ENCODE measurements at regions not wholly inside any gene's neighbourhood (a gene's known extent, or its start where the extent isn't known, plus 50 kb on each side); places are given as distances from the start of the nearest gene placed in this dataset.
A peak's percentile ranks its signal among the peaks of the same experiment; 100 is the strongest.
"Not testable (repeated sequence)": the region's sequence is repeated elsewhere in the genome, so short reads cannot be mapped to it uniquely, and the experiment has no call there.

GRCh38 chr10:91745090-91745831, 53.0 kb upstream of the TNKS2 start:
- peak in 3 of 8 experiments; percentile 21 to 67 (median 65) for ATAC-seq (replicated peaks in 6 of 8)
- Histone ChIP-seq H3K27ac (no peak overlapping the region), H3K4me1 (replicated peaks in 1 of 2) (no peaks in the 10 kb centered on the region), H3K4me3 (no peak overlapping the region)
- in situ Hi-C loops (cut with MboI; ENCODE audit: low pct_unique_long_range_greater_than_20kb in 2 of 9, low sequenced_read_pairs in 9 of 9, unreplicated experiment in 9 of 9) = no loop called here
- 10 to 95% (median 56%) methylated on average over 2 to 13 of the region's 15 CpGs for WGBS, 10 experiments

GRCh38 chr10:91743465-91743864, 54.8 kb upstream of the TNKS2 start:
- H3K4me1 ChIP-seq (replicated peaks in 1 of 2) = no peaks in the 10 kb centered on the region
- in situ Hi-C loops (cut with MboI; ENCODE audit: low pct_unique_long_range_greater_than_20kb in 2 of 9, low sequenced_read_pairs in 9 of 9, unreplicated experiment in 9 of 9) = no loop called here
- ATAC-seq (replicated peaks in 6 of 8) = no peak
- H3K4me3 ChIP-seq = no peak overlapping the region
- H3K27ac ChIP-seq = no peak overlapping the region
- WGBS, 10 experiments = 0 to 100% (median 73%) methylated on average over 1 of the region's 1 CpG

DNA sequence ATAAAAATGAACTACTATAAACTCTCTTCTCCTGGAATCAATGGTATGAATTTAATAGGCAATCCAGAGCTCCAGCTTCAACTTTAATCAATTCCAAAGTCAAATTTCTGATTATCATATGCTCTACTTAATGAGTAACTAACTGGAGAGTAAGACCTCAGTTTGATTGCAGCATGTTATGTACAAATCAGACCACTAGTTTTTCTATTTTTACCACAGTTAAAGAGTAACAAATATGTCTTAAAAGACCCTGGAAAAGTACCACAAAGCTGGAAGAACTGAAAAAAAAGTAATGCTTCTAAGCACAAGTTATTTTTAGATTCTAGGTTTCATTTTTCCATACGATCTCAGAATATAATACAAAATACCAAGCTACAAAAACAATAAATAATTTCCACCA, 56.0 kb upstream of the TNKS2 start:
- no peak overlapping the region for H3K4me3 ChIP-seq
- H3K4me1 ChIP-seq (replicated peaks in 1 of 2) = no peaks in the 10 kb centered on the region
- 0 to 40% (median 14%) methylated on average over 1 of the region's 1 CpG; no CpG with 5 or more reads in 2 of the 10 experiments for WGBS, 10 experiments
- no peak overlapping the region for H3K27ac ChIP-seq
- in situ Hi-C loops (cut with MboI; ENCODE audit: low pct_unique_long_range_greater_than_20kb in 2 of 9, low sequenced_read_pairs in 9 of 9, unreplicated experiment in 9 of 9) = no loop called here
- ATAC-seq (replicated peaks in 6 of 8) = no peak

GRCh38 chr10:91741356-91741755, 56.9 kb upstream of the TNKS2 start:
- in situ Hi-C loops (cut with MboI; ENCODE audit: low pct_unique_long_range_greater_than_20kb in 2 of 9, low sequenced_read_pairs in 9 of 9, unreplicated experiment in 9 of 9) = no loop called here
- WGBS, 10 experiments = 14 to 100% (median 80%) methylated on average over 1 of the region's 1 CpG; no CpG with 5 or more reads in 3 of the 10 experiments

DNA sequence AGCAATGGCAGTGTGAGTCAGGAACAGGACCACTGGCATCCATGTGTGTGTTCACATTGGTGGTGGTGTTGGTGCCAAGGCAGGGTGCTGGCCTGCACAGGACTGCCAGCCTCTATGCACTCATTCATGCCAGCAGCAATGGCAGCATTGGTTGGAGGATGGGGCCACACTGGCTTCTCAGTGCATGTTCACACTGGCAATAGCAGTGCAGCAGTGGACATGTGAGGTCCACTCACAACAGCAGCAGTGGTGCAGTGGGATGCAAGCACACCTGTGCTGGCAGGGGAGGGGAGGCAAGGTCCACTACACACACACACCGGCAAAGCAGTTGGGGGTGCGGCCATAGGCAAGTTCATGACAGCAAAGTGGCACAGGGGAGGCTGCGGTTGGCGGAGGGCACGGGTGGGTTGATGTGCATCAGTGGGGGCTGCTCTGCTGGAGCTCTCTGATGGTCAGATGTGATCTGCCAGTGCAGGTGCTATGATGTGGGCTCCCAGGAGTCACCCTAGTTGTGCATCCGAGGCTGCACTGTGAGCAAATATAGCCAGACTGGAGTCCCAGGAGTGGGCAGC, 57.8 kb upstream of the TNKS2 start:
- WGBS, 10 experiments = 80% methylated on average over 2 of the region's 6 CpGs; no CpG with 5 or more reads in 9 of the 10 experiments
- ATAC-seq (replicated peaks in 6 of 8) = no peak

More at GRCh38 chr10:91741356-91741755, 56.9 kb upstream of the TNKS2 start:
- no peak overlapping the region for H3K27ac ChIP-seq
- ATAC-seq (replicated peaks in 6 of 8) = no peak
- no peak overlapping the region for H3K4me3 ChIP-seq
- H3K4me1 ChIP-seq (replicated peaks in 1 of 2) = no peaks in the 10 kb centered on the region

GRCh38 chr10:91732265-91732664, 66.0 kb upstream of the TNKS2 start:
- 33 to 90% (median 36%) methylated on average over 1 to 2 of the region's 3 CpGs; no CpG with 5 or more reads in 7 of the 10 experiments for WGBS, 10 experiments
- ATAC-seq (replicated peaks in 6 of 8); in situ Hi-C loops (cut with MboI; ENCODE audit: low pct_unique_long_range_greater_than_20kb in 2 of 9, low sequenced_read_pairs in 9 of 9, unreplicated experiment in 9 of 9); H3K4me1 ChIP-seq (replicated peaks in 1 of 2); H3K27ac ChIP-seq; H3K4me3 ChIP-seq: not testable (repeated sequence)

More for the DNA sequence above, 57.8 kb upstream of the TNKS2 start:
- Histone ChIP-seq H3K4me3 (no peak overlapping the region), H3K27ac (no peak overlapping the region), H3K4me1 (replicated peaks in 1 of 2) (no peaks in the 10 kb centered on the region)
- in situ Hi-C loops (cut with MboI; ENCODE audit: low pct_unique_long_range_greater_than_20kb in 2 of 9, low sequenced_read_pairs in 9 of 9, unreplicated experiment in 9 of 9) = no loop called here

- in situ Hi-C loops (cut with MboI; ENCODE audit: low pct_unique_long_range_greater_than_20kb in 2 of 9, low sequenced_read_pairs in 9 of 9, unreplicated experiment in 9 of 9); ATAC-seq (replicated peaks in 6 of 8); H3K4me1 ChIP-seq (replicated peaks in 1 of 2); H3K4me3 ChIP-seq; H3K27ac ChIP-seq: not testable (repeated sequence)
These were observed 68.9 kb upstream of the TNKS2 start for GRCh38 chr10:91729339-91729738.

GRCh38 chr10:91726355-91726754, 71.9 kb upstream of the TNKS2 start:
- no peaks in the 10 kb centered on the region for H3K4me1 ChIP-seq (replicated peaks in 1 of 2)
- ATAC-seq (replicated peaks in 6 of 8) = no peak
- in situ Hi-C loops (cut with MboI; ENCODE audit: low pct_unique_long_range_greater_than_20kb in 2 of 9, low sequenced_read_pairs in 9 of 9, unreplicated experiment in 9 of 9) = no loop called here
- WGBS, 10 experiments = 30 to 100% (median 84%) methylated on average over 1 to 2 of the region's 2 CpGs; no CpG with 5 or more reads in 2 of the 10 experiments
- H3K4me3 ChIP-seq = no peak overlapping the region
- H3K27ac ChIP-seq = no peak overlapping the region

DNA sequence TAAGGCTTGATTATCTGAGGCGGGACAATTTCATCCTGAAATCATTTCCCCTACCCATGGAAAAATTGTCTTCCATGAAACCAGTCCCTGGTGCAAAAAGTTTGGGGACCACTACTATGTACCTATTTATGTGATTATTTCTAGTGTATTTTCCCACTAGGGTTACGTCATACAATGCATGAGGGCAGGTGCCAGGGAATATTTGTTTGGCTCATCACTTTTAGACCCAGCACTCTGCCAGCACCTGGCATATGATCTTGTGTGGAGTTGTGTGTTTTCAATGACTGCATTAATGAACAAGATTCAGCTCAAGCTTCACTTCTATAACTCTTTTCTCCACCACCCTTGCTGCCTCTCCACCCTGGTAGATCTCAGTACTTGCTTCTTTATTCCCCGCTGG, 73.3 kb upstream of the TNKS2 start:
- in situ Hi-C loops (cut with MboI; ENCODE audit: low pct_unique_long_range_greater_than_20kb in 2 of 9, low sequenced_read_pairs in 9 of 9, unreplicated experiment in 9 of 9) = no loop called here
- Histone ChIP-seq H3K4me3 (no peak overlapping the region), H3K4me1 (replicated peaks in 1 of 2) (no peaks in the 10 kb centered on the region), H3K27ac (no peak overlapping the region)
- no peak for ATAC-seq (replicated peaks in 6 of 8)
- WGBS, 10 experiments = 42 to 100% (median 90%) methylated on average over 1 to 2 of the region's 3 CpGs

- no peak for ATAC-seq (replicated peaks in 6 of 8)
These were observed 80.7 kb upstream of the PPP1R3C start for GRCh38 chr10:91713461-91714072.

DNA sequence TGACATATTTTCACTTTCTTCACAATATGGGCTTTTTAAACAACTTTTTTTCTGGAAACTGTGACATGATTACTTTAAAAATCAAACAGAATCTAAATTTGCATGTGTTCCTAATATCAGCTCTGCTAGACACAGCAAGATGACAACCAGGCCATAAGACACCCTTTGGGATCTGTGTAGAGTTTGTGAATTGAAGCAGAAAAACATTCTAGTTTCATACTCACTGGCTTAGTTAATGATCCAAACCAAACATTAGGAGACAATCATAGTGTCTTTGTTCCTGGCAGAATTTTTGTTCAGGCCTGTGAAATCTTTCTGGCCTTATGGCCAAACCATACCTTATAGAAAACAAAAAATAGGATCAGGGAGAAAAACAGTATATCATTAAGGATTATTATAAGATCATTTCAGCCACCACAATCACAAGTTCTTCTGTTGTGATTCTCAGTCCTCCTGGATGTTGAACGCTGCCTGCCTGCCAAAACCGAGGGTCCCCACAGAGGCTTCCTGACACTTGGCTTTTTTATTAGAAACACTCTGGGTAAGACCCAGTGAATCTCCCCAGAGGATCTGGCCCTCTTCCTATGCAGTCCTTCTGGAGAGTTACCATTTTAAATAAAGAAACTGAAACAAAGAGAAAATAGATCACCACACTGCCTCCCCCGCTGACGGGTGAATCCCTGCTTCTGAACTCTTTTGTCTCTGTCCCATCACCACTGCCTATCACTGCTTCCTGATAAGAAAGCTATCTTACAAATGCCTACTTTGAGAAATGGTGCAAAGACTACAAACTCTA, 79.2 kb upstream of the PPP1R3C start:
- peaks cover 0 to 4% of the 10 kb centered on the region in 2 donors for H3K4me1 ChIP-seq (replicated peaks in 1 of 2)
- WGBS, 10 experiments = 0 to 88% (median 50%) methylated on average over 2 to 4 of the region's 4 CpGs; no CpG with 5 or more reads in 1 of the 10 experiments
- H3K27ac ChIP-seq = no peak overlapping the region
- ATAC-seq (replicated peaks in 6 of 8) = peak in 4 of 8 experiments; percentile 30 to 61 (median 38)
- in situ Hi-C loops (cut with MboI; ENCODE audit: low pct_unique_long_range_greater_than_20kb in 2 of 9, low sequenced_read_pairs in 9 of 9, unreplicated experiment in 9 of 9) = no loop called here
- H3K4me3 ChIP-seq = no peak overlapping the region

More at GRCh38 chr10:91713461-91714072, 80.7 kb upstream of the PPP1R3C start:
- in situ Hi-C loops (cut with MboI; ENCODE audit: low pct_unique_long_range_greater_than_20kb in 2 of 9, low sequenced_read_pairs in 9 of 9, unreplicated experiment in 9 of 9) = no loop called here
- H3K4me1 ChIP-seq (replicated peaks in 1 of 2) = peaks cover 0 to 4% of the 10 kb centered on the region in 2 donors
- 63 to 100% (median 93%) methylated on average over 1 of the region's 1 CpG; no CpG with 5 or more reads in 4 of the 10 experiments for WGBS, 10 experiments
- H3K4me3 ChIP-seq = no peak overlapping the region
- H3K27ac ChIP-seq = no peak overlapping the region

GRCh38 chr10:91709394-91709798, 76.5 kb upstream of the PPP1R3C start:
- ATAC-seq (replicated peaks in 6 of 8) = no peak
- 50 to 100% (median 86%) methylated on average over 1 of the region's 1 CpG; no CpG with 5 or more reads in 3 of the 10 experiments for WGBS, 10 experiments
- Histone ChIP-seq H3K4me1 (replicated peaks in 1 of 2) (peaks cover 0 to 8% of the 10 kb centered on the region in 2 donors), H3K27ac (no peak overlapping the region), H3K4me3 (no peak overlapping the region)
- in situ Hi-C loops (cut with MboI; ENCODE audit: low pct_unique_long_range_greater_than_20kb in 2 of 9, low sequenced_read_pairs in 9 of 9, unreplicated experiment in 9 of 9) = no loop called here

Data from motor neuron (in vitro differentiated cells).